ENCODE measurements at regions not wholly inside any gene's neighbourhood (a gene's known extent, or its start where the extent isn't known, plus 50 kb on each side); places are given as distances from the start of the nearest gene placed in this dataset.

DNA sequence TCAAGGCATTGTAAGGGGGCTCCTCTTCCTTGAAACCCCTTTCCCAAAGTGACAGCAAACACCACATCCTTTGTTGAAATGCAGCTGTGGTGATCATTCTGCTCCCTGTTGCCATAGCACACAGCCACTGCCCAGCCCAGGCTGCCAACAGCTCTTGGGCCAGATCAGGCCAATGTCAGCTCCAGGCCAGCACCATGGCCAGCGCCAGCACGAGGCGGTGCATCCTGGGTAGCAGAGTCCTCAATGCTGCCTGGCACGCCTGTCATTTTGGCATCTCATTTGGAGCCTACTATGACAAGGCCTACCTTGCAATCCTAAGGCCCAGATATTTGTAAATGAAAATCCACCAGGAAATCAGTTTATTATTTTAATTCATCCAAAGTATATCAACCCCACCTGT is 390.6 kb downstream of the DNAH5 start (continued):
- TF ChIP-seq, protein P1, sequence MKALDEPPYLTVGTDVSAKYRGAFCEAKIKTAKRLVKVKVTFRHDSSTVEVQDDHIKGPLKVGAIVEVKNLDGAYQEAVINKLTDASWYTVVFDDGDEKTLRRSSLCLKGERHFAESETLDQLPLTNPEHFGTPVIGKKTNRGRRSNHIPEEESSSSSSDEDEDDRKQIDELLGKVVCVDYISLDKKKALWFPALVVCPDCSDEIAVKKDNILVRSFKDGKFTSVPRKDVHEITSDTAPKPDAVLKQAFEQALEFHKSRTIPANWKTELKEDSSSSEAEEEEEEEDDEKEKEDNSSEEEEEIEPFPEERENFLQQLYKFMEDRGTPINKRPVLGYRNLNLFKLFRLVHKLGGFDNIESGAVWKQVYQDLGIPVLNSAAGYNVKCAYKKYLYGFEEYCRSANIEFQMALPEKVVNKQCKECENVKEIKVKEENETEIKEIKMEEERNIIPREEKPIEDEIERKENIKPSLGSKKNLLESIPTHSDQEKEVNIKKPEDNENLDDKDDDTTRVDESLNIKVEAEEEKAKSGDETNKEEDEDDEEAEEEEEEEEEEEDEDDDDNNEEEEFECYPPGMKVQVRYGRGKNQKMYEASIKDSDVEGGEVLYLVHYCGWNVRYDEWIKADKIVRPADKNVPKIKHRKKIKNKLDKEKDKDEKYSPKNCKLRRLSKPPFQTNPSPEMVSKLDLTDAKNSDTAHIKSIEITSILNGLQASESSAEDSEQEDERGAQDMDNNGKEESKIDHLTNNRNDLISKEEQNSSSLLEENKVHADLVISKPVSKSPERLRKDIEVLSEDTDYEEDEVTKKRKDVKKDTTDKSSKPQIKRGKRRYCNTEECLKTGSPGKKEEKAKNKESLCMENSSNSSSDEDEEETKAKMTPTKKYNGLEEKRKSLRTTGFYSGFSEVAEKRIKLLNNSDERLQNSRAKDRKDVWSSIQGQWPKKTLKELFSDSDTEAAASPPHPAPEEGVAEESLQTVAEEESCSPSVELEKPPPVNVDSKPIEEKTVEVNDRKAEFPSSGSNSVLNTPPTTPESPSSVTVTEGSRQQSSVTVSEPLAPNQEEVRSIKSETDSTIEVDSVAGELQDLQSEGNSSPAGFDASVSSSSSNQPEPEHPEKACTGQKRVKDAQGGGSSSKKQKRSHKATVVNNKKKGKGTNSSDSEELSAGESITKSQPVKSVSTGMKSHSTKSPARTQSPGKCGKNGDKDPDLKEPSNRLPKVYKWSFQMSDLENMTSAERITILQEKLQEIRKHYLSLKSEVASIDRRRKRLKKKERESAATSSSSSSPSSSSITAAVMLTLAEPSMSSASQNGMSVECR (CRISPR knock-in tag; IDR thresholded peaks at IDR 0.05; ENCODE audit: borderline replicate concordance), result peak; percentile 94
- TF ChIP-seq RORB (CRISPR knock-in tag; IDR thresholded peaks at IDR 0.05) (no peak), MYBL2 (CRISPR knock-in tag; IDR thresholded peaks at IDR 0.05) (0 out of 2 replicates have a peak, but pooled peaks have one; percentile 24), CREM (CRISPR knock-in tag; IDR thresholded peaks at IDR 0.05) (peak; percentile 68; the same call in 1 of the 2 replicates), NFE2L1 (CRISPR knock-in tag; IDR thresholded peaks at IDR 0.05) (peak; percentile 69), CREB1 (CRISPR knock-in tag; IDR thresholded peaks at IDR 0.05) (peak; percentile 54; the same call in 1 of the 2 replicates)

DNA sequence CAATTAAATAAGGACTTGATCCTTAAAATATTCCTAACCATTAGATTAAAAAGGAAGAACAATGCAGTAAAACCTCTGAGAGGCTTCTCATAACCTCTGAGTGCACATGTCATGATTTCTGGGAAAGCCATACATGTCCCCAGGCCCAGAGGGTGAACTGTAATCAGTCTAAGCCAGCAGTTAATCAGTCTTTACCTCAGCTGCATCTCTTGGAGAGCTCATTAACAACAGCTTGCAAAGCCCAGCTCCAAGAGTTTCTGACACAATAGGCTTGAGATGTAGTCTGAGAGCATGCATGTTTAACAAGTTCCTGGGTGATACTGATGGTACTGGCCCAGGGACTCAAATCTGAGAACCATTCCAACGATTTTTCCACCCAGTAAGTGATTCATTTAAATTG is 392.1 kb downstream of the DNAH5 start:
- Mint-ChIP-seq H3K4me1 (no peaks in the 10 kb centered on the region), H3K4me3 (no peak overlapping the region), H3K27me3 (ENCODE audit: low read depth) (peaks cover 3% of the 10 kb centered on the region), H3K36me3 (no peaks in the 10 kb centered on the region), H3K27ac (no peak overlapping the region), H3K9me3 (peaks cover 3% of the 10 kb centered on the region; the same call in 1 of the 2 replicates)
- DNase-seq (ENCODE audit: low spot score) (no peak), ATAC-seq (no peak)
- POLR2A ChIA-PET, result no interaction called here
- CTCF ChIA-PET, result no interaction called here
- TF ChIP-seq CBFB (CRISPR knock-in tag; IDR thresholded peaks at IDR 0.05; ENCODE audit: low read depth), result no peak
- TF ChIP-seq FOXJ3 (CRISPR knock-in tag; IDR thresholded peaks at IDR 0.05; ENCODE audit: borderline replicate concordance), result no peak
- no peak for TF ChIP-seq ZBTB21 (CRISPR knock-in tag; IDR thresholded peaks at IDR 0.05; ENCODE audit: borderline replicate concordance)
- TF ChIP-seq, protein P2, sequence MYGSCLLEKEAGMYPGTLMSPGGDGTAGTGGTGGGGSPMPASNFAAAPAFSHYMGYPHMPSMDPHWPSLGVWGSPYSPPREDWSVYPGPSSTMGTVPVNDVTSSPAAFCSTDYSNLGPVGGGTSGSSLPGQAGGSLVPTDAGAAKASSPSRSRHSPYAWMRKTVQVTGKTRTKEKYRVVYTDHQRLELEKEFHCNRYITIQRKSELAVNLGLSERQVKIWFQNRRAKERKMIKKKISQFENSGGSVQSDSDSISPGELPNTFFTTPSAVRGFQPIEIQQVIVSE (CRISPR knock-in tag; IDR thresholded peaks at IDR 0.05; ENCODE audit: borderline replicate concordance), result no peak
- no peak for TF ChIP-seq HMGA2 (CRISPR knock-in tag; IDR thresholded peaks at IDR 0.05)
- TF ChIP-seq STAT6 (CRISPR knock-in tag; conservative IDR thresholded peaks at IDR 0.05; ENCODE audit: low read depth), result no peak
- no peak for TF ChIP-seq SMAD3 (CRISPR knock-in tag; IDR thresholded peaks at IDR 0.05; ENCODE audit: borderline replicate concordance)
- no peak for TF ChIP-seq TEAD4 (CRISPR knock-in tag; IDR thresholded peaks at IDR 0.05)
- TF ChIP-seq IRF2 (CRISPR knock-in tag; IDR thresholded peaks at IDR 0.05; ENCODE audit: borderline replicate concordance, low read depth), result no peak
- no peak for TF ChIP-seq ZMAT4 (CRISPR knock-in tag; IDR thresholded peaks at IDR 0.05)
- TF ChIP-seq SP1 (CRISPR knock-in tag; conservative IDR thresholded peaks at IDR 0.05), result no peak
- TF ChIP-seq, protein P3, sequence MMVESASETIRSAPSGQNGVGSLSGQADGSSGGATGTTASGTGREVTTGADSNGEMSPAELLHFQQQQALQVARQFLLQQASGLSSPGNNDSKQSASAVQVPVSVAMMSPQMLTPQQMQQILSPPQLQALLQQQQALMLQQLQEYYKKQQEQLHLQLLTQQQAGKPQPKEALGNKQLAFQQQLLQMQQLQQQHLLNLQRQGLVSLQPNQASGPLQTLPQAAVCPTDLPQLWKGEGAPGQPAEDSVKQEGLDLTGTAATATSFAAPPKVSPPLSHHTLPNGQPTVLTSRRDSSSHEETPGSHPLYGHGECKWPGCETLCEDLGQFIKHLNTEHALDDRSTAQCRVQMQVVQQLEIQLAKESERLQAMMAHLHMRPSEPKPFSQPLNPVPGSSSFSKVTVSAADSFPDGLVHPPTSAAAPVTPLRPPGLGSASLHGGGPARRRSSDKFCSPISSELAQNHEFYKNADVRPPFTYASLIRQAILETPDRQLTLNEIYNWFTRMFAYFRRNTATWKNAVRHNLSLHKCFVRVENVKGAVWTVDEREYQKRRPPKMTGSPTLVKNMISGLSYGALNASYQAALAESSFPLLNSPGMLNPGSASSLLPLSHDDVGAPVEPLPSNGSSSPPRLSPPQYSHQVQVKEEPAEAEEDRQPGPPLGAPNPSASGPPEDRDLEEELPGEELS (CRISPR knock-in tag; IDR thresholded peaks at IDR 0.05), result no peak

All from WTC11 (cell line).